ENCODE measurements at regions not wholly inside any gene's neighbourhood (a gene's known extent, or its start where the extent isn't known, plus 50 kb on each side); places are given as distances from the start of the nearest gene placed in this dataset.
"Not testable (repeated sequence)": the region's sequence is repeated elsewhere in the genome, so short reads cannot be mapped to it uniquely, and the experiment has no call there.

GRCh38 chrX:8042304-8042703 lies 115.1 kb upstream of the PNPLA4 start:
- H3K27ac ChIP-seq, result no peak overlapping the region
- no peaks in the 10 kb centered on the region for H3K9me3 ChIP-seq (replicated peaks)
- H3K36me3 ChIP-seq, result no peaks in the 10 kb centered on the region
- H3K27me3 ChIP-seq, result no peaks in the 10 kb centered on the region
- H3K4me1 ChIP-seq, result no peaks in the 10 kb centered on the region
- DNase-seq, result no peak
- no peak overlapping the region for H3K4me3 ChIP-seq

- not testable (repeated sequence) for H3K36me3 ChIP-seq; H3K9me3 ChIP-seq (replicated peaks); H3K4me1 ChIP-seq; H3K27ac ChIP-seq; H3K4me3 ChIP-seq; DNase-seq; H3K27me3 ChIP-seq
Observed at GRCh38 chrX:8039711-8040110, 112.5 kb upstream of the PNPLA4 start.

- no peaks in the 10 kb centered on the region for H3K27me3 ChIP-seq
- no peaks in the 10 kb centered on the region for H3K36me3 ChIP-seq
- no peak overlapping the region for H3K27ac ChIP-seq
- no peaks in the 10 kb centered on the region for H3K4me1 ChIP-seq
- H3K9me3 ChIP-seq (replicated peaks), result no peaks in the 10 kb centered on the region
- no peak overlapping the region for H3K4me3 ChIP-seq
- no peak for DNase-seq
Observed at GRCh38 chrX:8037593-8038348, 110.6 kb upstream of the PNPLA4 start.

GRCh38 chrX:8036914-8037313 lies 109.7 kb upstream of the PNPLA4 start:
- Histone ChIP-seq H3K9me3 (replicated peaks) (no peaks in the 10 kb centered on the region), H3K36me3 (no peaks in the 10 kb centered on the region), H3K4me3 (no peak overlapping the region), H3K27ac (no peak overlapping the region), H3K4me1 (no peaks in the 10 kb centered on the region), H3K27me3 (no peaks in the 10 kb centered on the region)
- no peak for DNase-seq

- H3K4me3 ChIP-seq, result no peak overlapping the region
- H3K36me3 ChIP-seq, result no peaks in the 10 kb centered on the region
- no peaks in the 10 kb centered on the region for H3K27me3 ChIP-seq
- no peak overlapping the region for H3K27ac ChIP-seq
- no peaks in the 10 kb centered on the region for H3K4me1 ChIP-seq
- H3K9me3 ChIP-seq (replicated peaks), result no peaks in the 10 kb centered on the region
- DNase-seq, result no peak
Observed at GRCh38 chrX:8034058-8034457, 106.8 kb upstream of the PNPLA4 start.

- Histone ChIP-seq H3K27ac (no peak overlapping the region), H3K36me3 (no peaks in the 10 kb centered on the region), H3K9me3 (replicated peaks) (no peaks in the 10 kb centered on the region), H3K4me1 (no peaks in the 10 kb centered on the region), H3K4me3 (no peak overlapping the region), H3K27me3 (no peaks in the 10 kb centered on the region)
- DNase-seq, result no peak
Observed at GRCh38 chrX:8033175-8033574, 106.0 kb upstream of the PNPLA4 start.

GRCh38 chrX:8030361-8030760 lies 103.1 kb upstream of the PNPLA4 start:
- no peaks in the 10 kb centered on the region for H3K36me3 ChIP-seq
- H3K4me1 ChIP-seq, result no peaks in the 10 kb centered on the region
- DNase-seq, result no peak
- H3K9me3 ChIP-seq (replicated peaks), result no peaks in the 10 kb centered on the region
- H3K4me3 ChIP-seq, result no peak overlapping the region
- H3K27me3 ChIP-seq, result no peaks in the 10 kb centered on the region
- H3K27ac ChIP-seq, result no peak overlapping the region

GRCh38 chrX:8027827-8028226 lies 100.6 kb upstream of the PNPLA4 start:
- Histone ChIP-seq H3K27ac (no peak overlapping the region), H3K4me3 (no peak overlapping the region), H3K27me3 (no peaks in the 10 kb centered on the region), H3K9me3 (replicated peaks) (no peaks in the 10 kb centered on the region), H3K4me1 (no peaks in the 10 kb centered on the region), H3K36me3 (no peaks in the 10 kb centered on the region)
- no peak for DNase-seq

GRCh38 chrX:8025705-8026104 lies 98.5 kb upstream of the PNPLA4 start:
- H3K9me3 ChIP-seq (replicated peaks), result no peaks in the 10 kb centered on the region
- DNase-seq, result no peak
- no peak overlapping the region for H3K27ac ChIP-seq
- no peaks in the 10 kb centered on the region for H3K27me3 ChIP-seq
- no peaks in the 10 kb centered on the region for H3K36me3 ChIP-seq
- no peak overlapping the region for H3K4me3 ChIP-seq
- no peaks in the 10 kb centered on the region for H3K4me1 ChIP-seq

GRCh38 chrX:8018934-8019333 lies 91.7 kb upstream of the PNPLA4 start:
- no peaks in the 10 kb centered on the region for H3K27me3 ChIP-seq
- no peaks in the 10 kb centered on the region for H3K36me3 ChIP-seq
- no peaks in the 10 kb centered on the region for H3K4me1 ChIP-seq
- H3K4me3 ChIP-seq, result no peak overlapping the region
- no peaks in the 10 kb centered on the region for H3K9me3 ChIP-seq (replicated peaks)
- no peak overlapping the region for H3K27ac ChIP-seq
- DNase-seq, result no peak

GRCh38 chrX:8010105-8010504 lies 82.9 kb upstream of the PNPLA4 start:
- no peak for DNase-seq
- no peaks in the 10 kb centered on the region for H3K9me3 ChIP-seq (replicated peaks)
- H3K27me3 ChIP-seq, result no peaks in the 10 kb centered on the region
- no peak overlapping the region for H3K27ac ChIP-seq
- H3K4me1 ChIP-seq, result no peaks in the 10 kb centered on the region
- no peak overlapping the region for H3K4me3 ChIP-seq
- no peaks in the 10 kb centered on the region for H3K36me3 ChIP-seq

- Histone ChIP-seq H3K27ac (no peak overlapping the region), H3K36me3 (no peaks in the 10 kb centered on the region), H3K27me3 (no peaks in the 10 kb centered on the region), H3K4me3 (no peak overlapping the region), H3K4me1 (no peaks in the 10 kb centered on the region), H3K9me3 (replicated peaks) (no peaks in the 10 kb centered on the region)
- no peak for DNase-seq
Observed at GRCh38 chrX:8005678-8006347, 78.6 kb upstream of the PNPLA4 start.

- H3K4me1 ChIP-seq, result no peaks in the 10 kb centered on the region
- no peaks in the 10 kb centered on the region for H3K27me3 ChIP-seq
- H3K9me3 ChIP-seq (replicated peaks), result no peaks in the 10 kb centered on the region
- no peaks in the 10 kb centered on the region for H3K36me3 ChIP-seq
- no peak overlapping the region for H3K27ac ChIP-seq
- no peak overlapping the region for H3K4me3 ChIP-seq
- DNase-seq, result no peak
Observed at GRCh38 chrX:8003147-8003883, 76.1 kb upstream of the PNPLA4 start.

- H3K4me1 ChIP-seq, result no peaks in the 10 kb centered on the region
- DNase-seq, result no peak
- H3K9me3 ChIP-seq (replicated peaks), result no peaks in the 10 kb centered on the region
- no peaks in the 10 kb centered on the region for H3K36me3 ChIP-seq
- no peak overlapping the region for H3K4me3 ChIP-seq
- no peak overlapping the region for H3K27ac ChIP-seq
- no peaks in the 10 kb centered on the region for H3K27me3 ChIP-seq
Observed at GRCh38 chrX:7996851-7997250, 69.6 kb upstream of the PNPLA4 start.

GRCh38 chrX:7996414-7996813 lies 69.2 kb upstream of the PNPLA4 start:
- Histone ChIP-seq H3K27me3 (no peaks in the 10 kb centered on the region), H3K36me3 (no peaks in the 10 kb centered on the region), H3K9me3 (replicated peaks) (no peaks in the 10 kb centered on the region), H3K4me3 (no peak overlapping the region), H3K4me1 (no peaks in the 10 kb centered on the region), H3K27ac (no peak overlapping the region)
- DNase-seq, result peak in 1 of 2 experiments; percentile 52

All from SJCRH30 (cell line).